NCI-H2107 treated with DMSO at 0.1 percent for 48 hours (cell line): ENCODE measurements at regions not wholly inside any gene's neighbourhood (a gene's known extent, or its start where the extent isn't known, plus 50 kb on each side); places are given as distances from the start of the nearest gene placed in this dataset.

Experiments used
- DNase-seq: peaks from one replicate; lab custom pipeline; 2025; ENCODE audit not compliant: unreplicated experiment; lab: John Stamatoyannopoulos, UW

- no peak for DNase-seq
These were observed 53.7 kb upstream of the TRAK1 start for GRCh38 chr3:42037318-42037945.

- peak; percentile 26 for DNase-seq
These were observed 54.7 kb upstream of the TRAK1 start for GRCh38 chr3:42036483-42036823.

- DNase-seq: no peak
These were observed 55.2 kb upstream of the TRAK1 start for GRCh38 chr3:42035816-42036482.

GRCh38 chr3:42035007-42035406 lies 56.1 kb upstream of the TRAK1 start:
- DNase-seq: no peak

GRCh38 chr3:42033741-42034140 lies 57.4 kb upstream of the TRAK1 start:
- no peak for DNase-seq

- peak; percentile 68 for DNase-seq
These were observed 58.3 kb upstream of the TRAK1 start for GRCh38 chr3:42032693-42033349.

GRCh38 chr3:42031808-42032480 lies 59.2 kb upstream of the TRAK1 start:
- DNase-seq: no peak

- no peak for DNase-seq
These were observed 62.7 kb upstream of the TRAK1 start for GRCh38 chr3:42028474-42028873.

GRCh38 chr3:42027571-42027970 lies 63.6 kb upstream of the TRAK1 start:
- no peak for DNase-seq

GRCh38 chr3:42025370-42026138 lies 63.7 kb upstream of the ULK4 start:
- DNase-seq: peak; percentile 63

GRCh38 chr3:42024591-42025351 lies 62.9 kb upstream of the ULK4 start:
- DNase-seq: no peak

GRCh38 chr3:42023380-42023779 lies 61.5 kb upstream of the ULK4 start:
- no peak for DNase-seq

GRCh38 chr3:42022355-42022754 lies 60.5 kb upstream of the ULK4 start:
- DNase-seq: no peak

GRCh38 chr3:42020684-42021307 lies 58.9 kb upstream of the ULK4 start:
- no peak for DNase-seq

GRCh38 chr3:42019953-42020260 lies 58.0 kb upstream of the ULK4 start:
- no peak for DNase-seq

- DNase-seq: no peak
These were observed 57.4 kb upstream of the ULK4 start for GRCh38 chr3:42019144-42019952.

GRCh38 chr3:42014921-42015533 lies 53.1 kb upstream of the ULK4 start:
- peak; percentile 17 for DNase-seq

- DNase-seq: no peak
These were observed 52.6 kb upstream of the ULK4 start for GRCh38 chr3:42014458-42014920.
